Panc1 (cell line): ENCODE measurements at regions not wholly inside any gene's neighbourhood (a gene's known extent, or its start where the extent isn't known, plus 50 kb on each side); places are given as distances from the start of the nearest gene placed in this dataset.

Experiments used
- ATAC-seq: fragments of 200-7000 bp; cut with Tn5 transposase; 2 replicates; pipeline ENCODE4 v1.9.1; 2020; ENCODE audit warnings: mild to moderate bottlenecking, moderate library complexity
- BruUV-seq: library from RNA; stranded (reverse); fragments of 400-500 nt; replicated peaks from 2 replicates; lab custom pipeline; 2021; lab: Mats Ljungman, UMichigan
- CTCF ChIA-PET: fragments of 300-600 bp; sonication (Branson Sonifier 250); formaldehyde crosslinking; loops from one replicate; lab custom pipeline; 2022; ENCODE audit warnings: antibody characterized with exemption; lab: Charles Lee
- POLR2A ChIA-PET: fragments of 300-600 bp; sonication (Branson Sonifier 250); formaldehyde crosslinking; loops from one replicate; lab custom pipeline; 2022; ENCODE audit warnings: antibody characterized with exemption; lab: Charles Lee
- DNase-seq: peaks from one replicate; pipeline ENCODE4 v3.0.0-alpha.2; 2010; ENCODE audit warnings: low read depth, low spot score
- H3K27ac ChIP-seq: 2 replicates; pipeline ENCODE4 v1.5.1; 2011; ENCODE audit warnings: mild to moderate bottlenecking, low read length, inconsistent platforms
- H3K27me3 ChIP-seq: fragments of 200-500 bp; sonication (Bioruptor generic); 2 replicates; pipeline ENCODE4 v1.6.0; 2014; ENCODE audit warnings: low read length, inconsistent platforms; ENCODE audit not compliant: control insufficient read depth, insufficient read depth
- H3K36me3 ChIP-seq: fragments of 200-500 bp; sonication (Bioruptor generic); 2 replicates; pipeline ENCODE4 v1.5.1; 2014; ENCODE audit warnings: inconsistent platforms, mild to moderate bottlenecking, low read length, moderate library complexity; ENCODE audit not compliant: control insufficient read depth, insufficient read depth
- H3K4me1 ChIP-seq: 2 replicates; pipeline ENCODE4 v1.5.1; 2011; ENCODE audit warnings: inconsistent platforms, mild to moderate bottlenecking, low read length, moderate library complexity; ENCODE audit not compliant: control insufficient read depth, insufficient read depth
- H3K4me3 ChIP-seq, 2 experiments: 2 replicates each; pipeline ENCODE4 v1.5.1; 2011 to 2012; ENCODE audit warnings: low read depth in 2 of 2, low read length in 2 of 2, mild to moderate bottlenecking in 2 of 2, inconsistent platforms in 1 of 2, moderate library complexity in 1 of 2
- H3K9me3 ChIP-seq: fragments of 200-500 bp; sonication (Bioruptor generic); 2 replicates; pipeline ENCODE4 v1.5.1; 2014; ENCODE audit warnings: low read depth, mild to moderate bottlenecking, inconsistent platforms, low read length, moderate library complexity; ENCODE audit not compliant: control insufficient read depth, insufficient read depth
- CTCF ChIP-seq: fragments of 450-650 bp; IDR thresholded peaks from 2 replicates; pipeline ENCODE4 v1.5.1; 2017; ENCODE audit warnings: mild to moderate bottlenecking
- POLR2AphosphoS5 ChIP-seq: IDR thresholded peaks from 2 replicates; pipeline ENCODE4 v1.6.1; 2012; ENCODE audit warnings: mild to moderate bottlenecking, low read depth, low read length, moderate library complexity
- REST ChIP-seq, 2 experiments: IDR thresholded peaks; 2 replicates each; pipeline ENCODE4 v1.6.1; 2011 to 2012; ENCODE audit warnings: low read depth in 2 of 2, control low read depth in 1 of 2, low read length in 1 of 2, mild to moderate bottlenecking in 1 of 2, moderate library complexity in 1 of 2; ENCODE audit not compliant: insufficient read depth in 1 of 2
- SIN3A ChIP-seq: IDR thresholded peaks from 2 replicates; pipeline ENCODE4 v1.6.1; 2012; ENCODE audit warnings: low read depth, mild to moderate bottlenecking, low read length, moderate library complexity, borderline replicate concordance; ENCODE audit not compliant: insufficient read depth
- TCF7L2 ChIP-seq: IDR thresholded peaks from 2 replicates; pipeline ENCODE4 v1.6.1; 2011; ENCODE audit warnings: mild to moderate bottlenecking, low read depth, low read length, inconsistent platforms
- in situ Hi-C: cut with HindIII; loops from 2 replicates; pipeline ENCODE4 v1.10.0; 2016; ENCODE audit warnings: low sequenced_read_pairs, low pct_unique_long_range_greater_than_20kb
- intact Hi-C: fragments of 100-400 bp; cut with micrococcal nuclease; formaldehyde crosslinking; loops from one replicate; pipeline ENCODE4 v1.10.0; 2022; ENCODE audit not compliant: unreplicated experiment

- intact Hi-C loops (no loop called here), in situ Hi-C loops (no loop called here)
- ChIA-PET CTCF (no interaction called here), POLR2A (no interaction called here)
- Histone ChIP-seq H3K4me1 (no peaks in the 10 kb centered on the region), H3K4me3 (no peak overlapping the region), H3K27ac (no peak overlapping the region), H3K36me3 (no peaks in the 10 kb centered on the region), H3K9me3 (no peaks in the 10 kb centered on the region), H3K27me3 (peaks cover 8% of the 10 kb centered on the region; the same call in 1 of the 2 replicates)
- TF ChIP-seq REST (IDR thresholded peaks at IDR 0.05; ENCODE audit: insufficient read depth in 1 of 2, low read depth in 2 of 2, low read length in 1 of 2) (no peak), CTCF (no peak), POLR2AphosphoS5 (no peak), SIN3A (no peak), TCF7L2 (no peak)
- no peak for DNase-seq
- no peak for ATAC-seq
- no TSS peak for BruUV-seq
Measured at GRCh38 chr12:25734529-25735180, 181.6 kb upstream of the LMNTD1 start.

GRCh38 chr12:25740617-25741016, 187.5 kb upstream of the LMNTD1 start:
- DNase-seq = no peak
- no peaks in the 10 kb centered on the region for H3K4me1 ChIP-seq
- BruUV-seq = no TSS peak
- ChIA-PET CTCF (no interaction called here), POLR2A (no interaction called here)
- no peaks in the 10 kb centered on the region for H3K27me3 ChIP-seq
- TF ChIP-seq CTCF (no peak), POLR2AphosphoS5 (no peak), REST (IDR thresholded peaks at IDR 0.05; ENCODE audit: insufficient read depth in 1 of 2, low read depth in 2 of 2, low read length in 1 of 2) (no peak), TCF7L2 (no peak), SIN3A (no peak)
- no peak overlapping the region for H3K27ac ChIP-seq
- H3K9me3 ChIP-seq = no peaks in the 10 kb centered on the region
- H3K4me3 ChIP-seq = no peak overlapping the region
- in situ Hi-C loops (no loop called here), intact Hi-C loops (no loop called here)
- H3K36me3 ChIP-seq = no peaks in the 10 kb centered on the region
- no peak for ATAC-seq
